IMR-90 (cell line): ENCODE measurements at regions not wholly inside any gene's neighbourhood (a gene's known extent, or its start where the extent isn't known, plus 50 kb on each side); places are given as distances from the start of the nearest gene placed in this dataset.

Experiments used
- BHLHE40 ChIP-seq: fragments of 150-350 bp; IDR thresholded peaks from 2 replicates; pipeline ENCODE4 v1.6.1; 2016; ENCODE audit warnings: mild to moderate bottlenecking, low read depth, low read length
- CHD1 ChIP-seq: IDR thresholded peaks from 2 replicates; pipeline ENCODE4 v1.6.1; 2012; ENCODE audit warnings: low read depth, low read length, improper control_type of control experiment
- MXI1 ChIP-seq: IDR thresholded peaks from 2 replicates; pipeline ENCODE4 v1.6.1; 2012; ENCODE audit warnings: low read depth, mild to moderate bottlenecking, low read length, moderate library complexity, borderline replicate concordance
- POLR2A ChIP-seq: IDR thresholded peaks from 2 replicates; pipeline ENCODE4 v1.6.1; 2012; ENCODE audit warnings: mild to moderate bottlenecking, low read depth, low read length
- RAD21 ChIP-seq: IDR thresholded peaks from 2 replicates; pipeline ENCODE4 v1.6.1; 2012; ENCODE audit warnings: low read length, improper control_type of control experiment
- RFX5 ChIP-seq: IDR thresholded peaks from 2 replicates; pipeline ENCODE4 v1.8.0; 2012; ENCODE audit warnings: low read depth, mild to moderate bottlenecking, low read length, moderate library complexity
- SMC3 ChIP-seq: fragments of 150-350 bp; IDR thresholded peaks from 2 replicates; pipeline ENCODE4 v1.6.1; 2016; ENCODE audit warnings: low read depth, mild to moderate bottlenecking, antibody characterized with exemption, low read length, moderate library complexity
- TF ChIP-seq, protein P1 (sequence below): conservative IDR thresholded peaks from 2 replicates; pipeline ENCODE4 v1.5.1; 2012; ENCODE audit warnings: mild to moderate bottlenecking, low read depth, low read length, improper control_type of control experiment
- TF ChIP-seq, protein P2 (sequence below): fragments of 150-350 bp; IDR thresholded peaks from 2 replicates; pipeline ENCODE4 v1.6.1; 2016; ENCODE audit warnings: low read depth, mild to moderate bottlenecking, low read length, moderate library complexity, borderline replicate concordance

DNA sequence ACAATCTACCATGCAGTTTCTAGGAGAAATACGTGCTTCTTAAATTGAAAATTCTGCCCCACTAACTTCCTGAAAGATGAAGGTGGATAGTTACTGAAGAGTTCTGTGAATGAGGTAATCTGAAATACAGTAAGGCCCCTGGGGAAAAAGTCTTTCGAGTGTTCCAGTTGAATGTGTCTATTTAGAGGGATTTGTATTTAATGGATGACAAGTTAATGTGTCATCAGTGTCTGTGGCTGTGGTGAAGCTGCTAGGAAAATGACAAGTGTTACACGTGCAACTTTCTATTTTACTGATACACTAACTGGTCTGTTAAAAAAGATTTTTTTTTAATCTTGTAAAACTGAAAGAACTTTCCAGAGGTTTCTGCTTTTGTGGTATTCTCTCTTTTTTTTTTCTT is 384.6 kb downstream of the STK39 start:
- TF ChIP-seq, protein P1, sequence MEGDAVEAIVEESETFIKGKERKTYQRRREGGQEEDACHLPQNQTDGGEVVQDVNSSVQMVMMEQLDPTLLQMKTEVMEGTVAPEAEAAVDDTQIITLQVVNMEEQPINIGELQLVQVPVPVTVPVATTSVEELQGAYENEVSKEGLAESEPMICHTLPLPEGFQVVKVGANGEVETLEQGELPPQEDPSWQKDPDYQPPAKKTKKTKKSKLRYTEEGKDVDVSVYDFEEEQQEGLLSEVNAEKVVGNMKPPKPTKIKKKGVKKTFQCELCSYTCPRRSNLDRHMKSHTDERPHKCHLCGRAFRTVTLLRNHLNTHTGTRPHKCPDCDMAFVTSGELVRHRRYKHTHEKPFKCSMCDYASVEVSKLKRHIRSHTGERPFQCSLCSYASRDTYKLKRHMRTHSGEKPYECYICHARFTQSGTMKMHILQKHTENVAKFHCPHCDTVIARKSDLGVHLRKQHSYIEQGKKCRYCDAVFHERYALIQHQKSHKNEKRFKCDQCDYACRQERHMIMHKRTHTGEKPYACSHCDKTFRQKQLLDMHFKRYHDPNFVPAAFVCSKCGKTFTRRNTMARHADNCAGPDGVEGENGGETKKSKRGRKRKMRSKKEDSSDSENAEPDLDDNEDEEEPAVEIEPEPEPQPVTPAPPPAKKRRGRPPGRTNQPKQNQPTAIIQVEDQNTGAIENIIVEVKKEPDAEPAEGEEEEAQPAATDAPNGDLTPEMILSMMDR, result no peak
- TF ChIP-seq, protein P2, sequence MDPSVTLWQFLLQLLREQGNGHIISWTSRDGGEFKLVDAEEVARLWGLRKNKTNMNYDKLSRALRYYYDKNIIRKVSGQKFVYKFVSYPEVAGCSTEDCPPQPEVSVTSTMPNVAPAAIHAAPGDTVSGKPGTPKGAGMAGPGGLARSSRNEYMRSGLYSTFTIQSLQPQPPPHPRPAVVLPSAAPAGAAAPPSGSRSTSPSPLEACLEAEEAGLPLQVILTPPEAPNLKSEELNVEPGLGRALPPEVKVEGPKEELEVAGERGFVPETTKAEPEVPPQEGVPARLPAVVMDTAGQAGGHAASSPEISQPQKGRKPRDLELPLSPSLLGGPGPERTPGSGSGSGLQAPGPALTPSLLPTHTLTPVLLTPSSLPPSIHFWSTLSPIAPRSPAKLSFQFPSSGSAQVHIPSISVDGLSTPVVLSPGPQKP, result no peak
- TF ChIP-seq MXI1, result no peak
- TF ChIP-seq RFX5, result no peak
- TF ChIP-seq SMC3, result no peak
- no peak for TF ChIP-seq POLR2A
- TF ChIP-seq CHD1, result no peak
- TF ChIP-seq BHLHE40, result no peak
- no peak for TF ChIP-seq RAD21
